ENCODE measurements at regions not wholly inside any gene's neighbourhood (a gene's known extent, or its start where the extent isn't known, plus 50 kb on each side); places are given as distances from the start of the nearest gene placed in this dataset.

DNA sequence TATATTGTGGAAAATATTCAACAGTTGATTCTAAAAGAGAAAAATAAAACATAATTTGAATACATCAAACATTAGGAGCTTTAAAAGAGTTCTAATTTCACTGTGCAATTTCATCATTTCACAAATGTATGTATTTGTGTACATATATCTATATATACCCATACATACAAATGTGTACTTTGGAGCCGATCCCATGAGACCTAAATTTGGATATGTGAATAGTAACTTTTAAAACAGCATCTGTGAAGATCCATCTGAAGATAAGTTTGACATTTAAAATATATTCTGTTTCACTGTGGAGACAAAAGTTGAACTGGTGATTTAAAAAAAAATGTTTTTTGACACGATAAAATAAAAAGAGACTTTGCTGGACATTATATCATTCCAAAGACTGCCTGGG lies 374.0 kb downstream of the TMA16 start:
- no peak for DNase-seq (ENCODE audit: low spot score)

DNA sequence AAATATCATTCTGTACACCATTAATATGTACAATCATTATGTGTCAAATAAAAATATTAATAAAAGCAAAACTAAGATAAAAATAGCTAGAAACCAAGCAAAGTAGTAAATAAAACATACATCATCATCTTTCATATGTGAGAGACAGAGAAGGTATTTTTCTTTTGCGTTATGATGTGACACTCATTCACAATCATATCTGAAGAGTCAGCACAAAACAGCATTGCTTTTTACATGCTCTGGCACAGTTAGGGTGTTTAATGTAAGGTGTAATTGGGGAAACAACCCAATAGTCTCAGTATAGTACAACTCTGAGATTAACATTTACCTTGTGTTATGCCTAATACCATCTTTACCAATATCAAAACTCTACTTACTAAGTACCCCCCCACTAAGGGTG lies 376.6 kb downstream of the TMA16 start:
- DNase-seq (ENCODE audit: low spot score) = no peak

DNA sequence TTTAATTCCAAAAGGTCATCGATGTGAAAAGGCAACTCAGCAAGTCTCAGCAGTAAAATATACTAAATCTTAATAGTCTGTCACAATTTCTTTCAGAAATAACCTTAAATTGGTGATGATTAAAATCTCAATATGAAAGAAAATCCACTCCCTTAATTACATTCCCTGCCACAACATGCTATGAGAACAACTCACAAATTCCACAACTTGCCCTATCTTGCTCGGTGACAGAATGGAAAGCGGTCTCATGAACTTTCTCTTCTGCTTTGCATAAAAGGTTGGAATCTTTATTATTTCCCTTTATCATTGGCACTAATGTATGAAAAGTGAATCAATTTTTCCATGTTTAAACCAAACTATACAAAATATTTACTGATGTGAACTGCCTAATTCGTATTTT lies 380.8 kb downstream of the TMA16 start:
- DNase-seq (ENCODE audit: low spot score) = no peak

DNA sequence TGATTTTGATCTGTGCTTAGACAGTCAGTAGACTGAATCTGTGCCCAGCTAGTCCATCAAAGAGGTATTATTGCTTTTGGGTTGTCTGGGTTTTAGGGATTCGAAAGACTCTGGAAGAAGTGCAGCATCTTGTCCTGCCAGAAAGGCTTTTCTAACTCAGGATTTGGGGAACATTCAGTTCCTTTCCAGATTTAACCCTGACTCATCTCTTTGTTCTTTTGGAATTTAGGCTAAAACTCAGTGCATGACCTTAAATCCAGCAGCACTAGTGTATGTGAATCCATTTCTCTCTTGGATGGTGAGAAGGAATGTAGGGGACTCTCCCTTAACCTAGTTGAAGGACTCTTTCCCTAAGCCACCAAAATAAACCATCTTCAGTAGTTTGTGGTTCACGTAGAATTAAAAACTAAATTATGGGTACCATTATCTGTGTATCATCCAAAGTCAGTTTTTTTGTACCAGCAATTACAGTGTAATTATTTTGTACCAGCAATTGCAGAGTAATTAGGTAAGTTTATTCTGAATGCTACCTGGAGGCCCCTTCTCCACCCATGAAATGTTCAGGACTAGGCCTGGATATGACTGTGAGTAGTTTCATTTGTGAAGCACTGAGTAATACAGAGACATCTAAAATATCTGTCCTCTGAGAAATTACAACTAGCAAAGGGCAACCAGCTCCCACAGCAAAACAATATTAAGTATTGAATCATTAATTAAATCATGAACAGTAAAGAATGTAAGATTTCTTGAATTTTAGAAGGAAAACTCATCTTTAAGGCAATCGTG lies 384.0 kb downstream of the TMA16 start:
- DNase-seq (ENCODE audit: low spot score) = no peak

DNA sequence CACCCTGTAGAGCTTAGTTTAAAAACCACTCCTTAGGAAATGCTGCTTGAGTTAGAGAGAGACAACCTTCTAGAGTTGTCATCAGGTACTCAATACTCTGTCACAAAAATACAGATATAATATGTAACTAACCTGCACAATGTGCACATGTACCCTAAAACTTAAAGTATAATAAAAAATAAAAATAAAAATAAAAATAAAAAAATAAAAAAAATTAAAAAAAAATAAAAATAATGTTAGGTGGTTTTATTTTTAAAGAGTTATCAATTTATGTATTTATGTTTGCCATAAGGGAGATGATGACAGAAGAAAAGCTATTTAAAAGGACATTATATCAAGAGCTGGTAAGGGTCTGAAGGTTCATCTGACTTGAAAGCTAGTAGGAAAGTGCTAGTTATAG lies 397.9 kb downstream of the TMA16 start:
- DNase-seq (ENCODE audit: low spot score) = no peak

DNA sequence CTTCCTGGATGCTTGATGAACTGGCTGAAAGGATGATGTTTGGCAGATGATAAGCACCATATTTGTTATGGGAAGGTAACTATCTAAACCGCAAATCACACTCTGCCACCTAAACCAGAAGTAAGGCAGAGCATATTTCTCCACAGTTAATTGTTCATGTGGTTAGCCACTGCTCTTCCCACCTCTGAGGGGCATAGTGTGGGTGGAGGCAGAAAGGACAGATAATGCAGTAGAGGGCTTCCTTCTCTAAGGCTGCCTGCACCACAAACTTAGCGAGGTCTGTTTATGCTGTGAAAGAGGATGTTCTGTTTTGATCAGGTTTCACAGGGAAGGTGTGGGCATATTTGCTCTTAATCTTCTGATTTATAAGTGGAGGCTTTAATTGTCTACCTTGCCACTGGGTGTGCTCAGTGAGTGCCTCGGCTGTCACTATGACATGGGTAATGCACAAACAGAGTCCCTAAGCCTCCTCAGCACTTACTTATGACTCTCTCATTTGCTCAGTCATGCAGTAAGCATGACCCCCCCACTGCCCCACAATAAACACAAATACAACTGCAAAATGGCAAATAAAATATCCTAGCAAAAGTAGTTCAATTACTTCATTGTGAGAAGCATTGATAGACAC lies 401.0 kb downstream of the TMA16 start:
- DNase-seq (ENCODE audit: low spot score) = no peak

DNA sequence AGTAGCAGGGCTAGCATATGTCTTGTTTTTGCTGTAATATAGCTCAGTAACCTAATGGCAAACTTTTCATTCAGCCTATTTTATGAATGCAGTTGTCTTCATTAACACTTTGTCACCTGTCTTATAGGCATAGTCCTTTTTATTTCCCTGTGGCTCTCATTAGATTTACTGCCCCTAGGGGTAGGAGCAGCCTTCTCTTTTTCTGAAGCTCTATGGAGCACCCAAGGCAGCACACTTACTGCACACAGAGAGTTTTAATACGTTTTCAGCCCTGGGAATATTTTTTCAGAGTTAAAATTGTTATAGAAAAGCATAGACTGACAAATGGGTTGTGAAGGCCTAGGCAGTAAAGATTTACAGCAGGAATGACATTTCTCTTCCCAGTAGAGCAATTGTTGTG lies 406.8 kb downstream of the TMA16 start:
- no peak for DNase-seq (ENCODE audit: low spot score)

DNA sequence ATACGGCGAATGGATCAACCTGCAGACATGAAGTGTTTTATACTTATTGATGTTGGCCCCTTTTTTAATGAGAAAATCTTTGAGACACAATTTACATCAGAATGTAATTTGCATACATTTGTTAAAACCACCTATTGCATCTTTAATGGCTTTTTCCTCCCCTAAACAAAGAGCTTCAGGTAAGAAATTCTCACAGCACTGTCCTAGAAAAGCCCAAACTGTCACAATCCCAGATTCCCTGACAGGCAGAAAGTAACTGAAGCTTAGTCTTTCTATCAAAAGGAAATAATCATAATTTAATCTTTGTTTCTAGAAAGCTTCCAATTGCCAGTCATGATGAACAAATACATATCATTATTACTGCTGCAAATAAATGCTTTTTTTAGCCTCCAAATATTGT lies 407.9 kb downstream of the TMA16 start:
- DNase-seq (ENCODE audit: low spot score) = no peak

DNA sequence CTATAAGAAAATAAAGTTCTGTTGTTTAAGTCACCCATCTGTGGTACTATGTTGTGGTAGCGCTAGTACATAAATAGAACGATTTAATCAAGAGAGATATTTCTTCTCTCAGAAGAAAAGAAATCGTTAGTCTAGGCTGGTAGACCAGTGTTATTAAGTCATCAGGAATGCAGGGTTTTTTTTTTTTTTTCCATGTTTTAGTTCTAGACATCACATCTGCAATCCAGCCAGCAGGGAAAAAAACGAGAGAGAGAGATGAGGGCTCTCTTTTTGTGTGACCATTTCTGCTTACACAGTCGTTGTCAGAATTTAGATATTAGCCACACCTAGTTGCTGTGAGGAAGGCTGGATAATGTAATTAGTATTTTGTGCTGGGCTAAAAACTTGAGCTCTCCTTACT lies 417.4 kb downstream of the TMA16 start:
- no peak for DNase-seq (ENCODE audit: low spot score)

DNA sequence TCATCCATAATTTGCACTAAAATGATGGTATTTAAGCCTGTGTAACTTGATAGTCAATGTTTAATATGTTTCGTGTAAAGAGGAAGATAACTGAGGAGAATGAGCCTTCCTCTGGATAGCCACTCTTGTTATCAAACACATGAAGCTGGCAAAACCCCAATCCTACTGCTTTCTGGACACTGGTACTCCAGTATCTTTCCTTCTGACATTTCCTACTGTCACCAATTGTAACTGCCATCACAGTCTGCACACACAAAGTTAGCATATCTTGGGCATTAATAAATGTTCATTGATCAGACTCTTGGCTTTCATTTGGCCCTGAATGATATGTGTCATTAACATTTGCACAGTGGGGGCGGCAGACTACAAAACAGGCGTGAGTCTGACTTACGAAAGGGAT lies 419.1 kb downstream of the TMA16 start:
- no peak for DNase-seq (ENCODE audit: low spot score)

DNA sequence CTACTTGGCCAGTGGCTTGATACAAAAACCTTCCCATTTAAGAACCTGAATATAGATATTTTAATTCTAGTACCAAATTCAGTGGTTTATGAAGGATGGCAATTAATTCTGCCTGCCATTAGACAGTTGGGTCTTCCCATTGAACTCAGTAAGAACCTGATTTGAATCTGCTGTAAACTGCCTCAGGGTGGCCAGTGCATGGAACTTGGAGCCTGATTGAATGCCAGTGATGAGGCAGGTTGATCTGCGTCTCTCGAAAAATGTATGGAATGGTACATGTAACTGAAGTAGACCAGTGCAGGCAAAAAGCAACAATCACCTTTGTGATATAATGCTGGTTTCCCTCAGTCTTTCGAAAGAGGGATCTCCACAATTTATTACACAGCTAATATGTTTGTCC lies 421.4 kb downstream of the TMA16 start:
- DNase-seq (ENCODE audit: low spot score) = no peak

DNA sequence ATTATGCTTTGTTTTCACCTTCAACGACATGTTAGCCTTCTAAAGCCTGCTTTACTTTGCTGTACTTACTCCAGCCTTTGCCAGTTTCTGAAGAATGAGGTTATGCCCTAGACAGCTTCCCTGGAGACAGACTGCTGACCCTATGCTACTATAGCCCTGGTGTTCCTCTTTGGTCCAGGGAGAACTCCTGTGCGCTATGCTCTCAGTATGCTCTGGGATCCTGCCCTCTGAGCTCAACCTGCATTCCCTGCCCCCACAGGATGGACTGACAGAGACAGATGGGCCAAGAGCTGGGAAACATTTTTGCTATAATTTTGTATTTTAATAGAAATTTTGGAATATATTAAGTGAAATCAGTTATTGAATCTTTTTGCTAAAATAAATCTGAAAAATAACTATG lies 425.9 kb downstream of the TMA16 start:
- peak; percentile 3 for DNase-seq (ENCODE audit: low spot score)

DNA sequence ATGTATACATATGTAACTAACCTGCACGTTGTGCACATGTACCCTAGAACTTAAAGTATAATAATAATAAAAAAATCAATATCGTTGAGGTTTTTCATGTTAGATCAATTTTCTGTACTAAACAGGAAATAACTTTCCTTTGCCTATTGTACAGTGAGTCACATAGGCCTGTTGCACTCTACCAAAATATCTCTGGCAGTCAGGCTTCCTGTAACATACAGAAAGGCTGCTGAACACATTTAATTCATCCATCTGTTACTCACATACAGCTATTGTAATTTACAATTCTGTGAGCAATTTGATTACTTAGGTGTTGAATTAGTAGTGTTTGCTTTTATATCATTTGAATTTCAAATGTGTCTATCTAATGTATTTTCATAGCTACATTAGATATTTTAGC lies 427.8 kb downstream of the TMA16 start:
- no peak for DNase-seq (ENCODE audit: low spot score)

DNA sequence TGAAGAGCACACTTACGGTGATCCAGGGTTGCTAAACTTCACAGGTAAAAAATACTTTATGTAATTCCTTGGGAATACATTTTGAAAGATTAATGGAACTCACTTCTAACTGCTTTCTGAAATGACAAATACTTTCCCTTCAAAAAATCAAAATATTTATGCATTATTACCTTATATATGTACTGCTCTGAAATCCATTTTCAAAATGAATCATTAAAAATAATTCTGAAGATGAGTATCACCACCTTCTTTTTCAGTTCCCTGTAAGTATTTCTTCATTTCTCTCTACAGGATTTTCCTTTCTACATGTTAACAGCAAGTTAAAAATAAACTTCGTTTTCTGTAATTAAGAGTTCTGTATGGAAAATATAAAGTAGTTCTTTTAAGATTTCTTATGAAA lies 428.6 kb downstream of the TMA16 start:
- DNase-seq (ENCODE audit: low spot score) = no peak

DNA sequence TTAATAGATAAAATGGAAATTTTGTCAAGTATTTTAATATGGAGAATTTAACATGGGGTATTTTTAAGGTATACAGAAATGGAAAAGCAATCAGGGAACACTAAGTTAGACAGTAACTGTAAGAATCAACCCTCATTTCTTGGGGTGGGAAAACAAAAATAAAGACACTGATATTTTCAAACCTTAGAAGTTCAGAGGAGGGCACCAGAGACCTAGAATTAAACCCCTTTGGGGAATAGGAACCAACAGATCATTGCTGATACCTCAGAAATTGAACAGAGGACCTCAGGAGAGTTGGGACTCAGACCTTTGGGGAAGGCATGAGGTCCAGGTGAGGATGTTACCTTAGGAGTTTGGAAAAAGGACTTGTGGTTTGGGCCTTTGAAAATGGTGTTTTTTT lies 435.6 kb downstream of the TMA16 start:
- DNase-seq (ENCODE audit: low spot score) = no peak

DNA sequence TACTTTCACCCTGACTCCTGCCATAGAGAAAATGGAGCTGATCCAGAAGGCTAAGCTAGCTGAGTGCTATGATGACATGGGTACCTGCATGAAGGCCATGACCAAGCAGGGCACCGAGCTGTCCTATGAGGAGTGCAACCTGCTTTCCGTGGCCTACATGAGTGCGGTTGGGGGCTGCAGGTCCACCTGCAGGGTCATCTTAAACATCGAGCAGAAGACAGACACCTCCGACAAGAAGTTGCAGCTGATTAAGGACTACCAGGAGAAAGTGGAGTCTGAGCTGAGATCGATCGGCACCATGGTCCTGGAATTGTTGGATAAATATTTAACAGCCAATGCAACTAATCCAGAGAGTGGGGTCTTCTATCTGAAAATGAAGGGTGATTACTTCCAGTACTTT lies 438.0 kb downstream of the TMA16 start:
- no peak for DNase-seq (ENCODE audit: low spot score)

DNA sequence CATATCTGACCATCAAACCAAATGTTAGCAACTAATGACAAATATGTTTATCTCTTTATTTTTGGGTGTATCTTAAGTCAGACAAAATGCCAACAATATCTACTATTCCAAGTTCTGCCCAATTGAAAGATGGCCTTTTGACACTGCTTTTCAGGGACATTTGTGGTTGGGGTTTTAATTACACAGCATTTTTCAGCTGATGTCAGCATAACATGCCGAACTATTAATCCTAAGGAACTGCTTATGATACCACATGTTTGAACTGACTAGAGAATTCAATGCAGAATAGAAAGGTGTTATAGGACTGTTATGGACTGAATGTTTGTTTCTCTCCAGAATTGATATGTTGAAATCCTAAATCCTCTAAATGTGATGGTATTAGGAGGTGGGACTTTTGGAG lies 445.1 kb downstream of the TMA16 start:
- no peak for DNase-seq (ENCODE audit: low spot score)

DNA sequence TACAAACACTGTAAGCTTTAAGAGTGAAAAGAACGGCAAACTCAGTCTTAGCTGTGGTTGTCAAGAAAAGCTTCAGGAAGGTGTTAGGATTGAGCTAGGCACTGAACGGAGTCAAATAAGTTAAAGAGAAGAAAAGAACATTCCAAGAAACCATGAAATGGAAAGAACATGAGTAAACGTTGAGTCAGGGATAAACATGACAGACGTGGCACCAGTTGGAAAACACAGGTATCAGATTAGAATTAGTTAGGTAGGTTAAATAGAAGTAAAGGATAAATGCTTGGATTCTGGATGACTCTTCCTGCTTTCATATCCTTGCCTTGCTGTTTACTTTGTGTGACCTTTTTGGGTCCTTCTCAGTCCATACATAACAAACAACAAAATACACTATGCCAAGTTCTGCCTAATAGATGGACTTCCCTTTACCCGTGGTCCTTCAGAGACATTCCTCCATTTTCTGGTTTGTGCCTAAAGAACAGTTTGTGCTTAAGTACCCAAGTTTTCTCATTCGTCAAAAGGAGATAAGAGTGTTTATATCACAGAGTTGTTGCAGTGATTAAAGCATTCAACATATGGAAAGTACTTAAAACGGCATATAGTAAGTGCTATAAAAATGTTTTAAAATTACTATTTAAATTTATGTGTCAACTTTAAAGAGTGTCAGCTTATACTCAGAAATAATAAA lies 446.9 kb downstream of the TMA16 start:
- no peak for DNase-seq (ENCODE audit: low spot score)

DNA sequence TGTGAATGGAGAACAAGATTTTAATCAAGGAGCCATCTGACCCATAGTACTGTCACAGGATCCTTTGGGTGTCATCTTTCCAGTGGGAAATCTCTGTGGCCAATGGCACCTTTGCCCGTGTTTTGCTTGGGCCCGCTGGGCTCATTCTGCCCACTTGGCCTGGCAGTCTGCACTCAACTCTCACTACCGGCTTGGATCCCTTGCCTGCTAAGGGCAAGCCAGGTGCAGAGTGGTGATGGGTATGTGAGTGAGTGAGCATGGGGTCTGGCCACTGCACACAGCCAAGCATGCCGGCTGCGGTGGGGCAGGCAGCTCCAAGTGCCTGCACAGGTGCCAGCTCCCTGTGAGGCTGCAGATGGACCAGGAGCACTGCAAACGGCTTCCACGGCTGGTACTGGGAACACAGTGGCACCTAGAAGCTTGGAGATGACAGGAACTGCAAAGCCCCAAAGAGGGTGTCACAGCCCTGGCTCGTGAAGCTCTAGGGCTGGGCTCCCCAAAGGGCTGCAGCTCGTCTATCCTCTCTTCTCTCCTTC lies 454.5 kb downstream of the TMA16 start:
- DNase-seq (ENCODE audit: low spot score) = no peak

DNA sequence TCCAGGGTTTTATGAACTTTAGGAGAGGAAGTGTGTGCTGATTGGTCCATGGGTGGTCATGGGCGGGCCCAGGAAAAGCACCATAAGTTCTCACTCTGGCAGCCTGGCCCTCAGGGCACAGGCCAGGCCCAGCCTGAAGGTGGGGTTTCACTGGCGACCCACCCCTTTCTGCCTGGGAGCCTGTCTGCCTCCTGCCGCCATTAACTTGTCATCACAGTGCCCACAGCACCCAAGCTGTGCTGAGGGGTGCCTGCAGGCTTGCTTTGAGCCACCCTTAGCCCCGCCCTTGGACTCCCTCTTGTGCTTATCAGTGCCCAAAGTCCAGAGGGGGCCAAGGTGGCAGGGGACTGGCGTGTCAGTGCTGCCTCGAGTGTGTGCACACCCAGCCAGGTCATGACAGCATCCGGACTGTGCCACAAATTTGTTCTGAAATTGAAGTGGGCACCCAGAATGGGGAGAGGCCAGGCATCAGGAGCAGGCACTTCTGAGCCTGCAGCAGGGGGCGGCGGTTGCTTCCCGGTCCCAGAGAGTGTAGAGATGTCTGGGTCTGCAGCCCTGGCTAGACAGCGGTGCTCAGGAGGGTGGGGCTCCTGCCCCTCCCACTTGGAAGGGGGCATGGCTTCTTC lies 455.6 kb downstream of the TMA16 start:
- DNase-seq (ENCODE audit: low spot score) = no peak

DNA sequence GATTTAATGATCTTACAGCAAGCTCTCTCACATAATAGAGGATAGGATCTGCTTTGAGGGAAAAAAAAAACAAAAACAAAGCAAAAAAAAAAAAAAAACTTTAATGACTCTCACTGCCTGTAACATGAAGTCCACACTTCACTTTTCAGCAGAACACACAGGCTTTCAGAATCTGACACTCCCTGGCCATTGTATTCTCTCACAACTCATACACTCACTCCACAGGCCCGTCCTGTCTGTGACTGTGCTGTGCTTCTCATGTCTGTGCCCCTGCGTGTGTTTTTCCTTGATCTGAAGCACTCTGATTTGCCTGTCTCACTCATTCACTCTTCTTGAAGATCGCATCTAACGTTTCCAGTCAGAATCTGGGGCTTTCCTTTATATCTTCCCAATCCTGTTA lies 460.8 kb downstream of the TMA16 start:
- DNase-seq (ENCODE audit: low spot score) = no peak

DNA sequence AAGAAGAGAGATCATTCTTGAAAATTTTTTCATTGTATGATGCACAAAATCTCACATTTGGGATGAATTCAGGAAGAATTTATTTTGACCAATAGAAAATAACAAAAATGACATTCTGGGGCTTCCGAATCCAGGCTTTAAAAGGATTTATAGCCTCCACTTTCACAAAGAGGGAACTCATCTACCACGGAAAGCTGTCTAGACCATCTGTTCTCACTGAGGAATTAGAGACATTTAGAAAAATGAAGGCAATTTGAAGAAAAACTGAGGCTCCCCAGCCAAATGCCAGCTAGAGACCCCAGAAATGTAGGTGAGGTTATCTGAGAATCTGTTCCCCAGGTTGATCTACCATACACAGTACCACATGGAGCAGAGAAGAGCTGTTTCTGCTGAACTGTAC lies 464.3 kb downstream of the TMA16 start:
- DNase-seq (ENCODE audit: low spot score) = no peak
